SK-N-SH (cell line): ENCODE measurements at regions not wholly inside any gene's neighbourhood (a gene's known extent, or its start where the extent isn't known, plus 50 kb on each side); places are given as distances from the start of the nearest gene placed in this dataset.
"Not testable (repeated sequence)": the region's sequence is repeated elsewhere in the genome, so short reads cannot be mapped to it uniquely, and the experiment has no call there.

Experiments
- MAX ChIP-seq: IDR thresholded peaks from 2 replicates; pipeline ENCODE4 v1.4.0; 2012; ENCODE audit warnings: low read depth
- NFIC ChIP-seq: IDR thresholded peaks from 2 replicates; pipeline ENCODE4 v1.4.0; 2012; ENCODE audit warnings: borderline replicate concordance
- SMC3 ChIP-seq: IDR thresholded peaks from 2 replicates; pipeline ENCODE4 v1.6.1; 2012; ENCODE audit warnings: low read depth, low read length, improper control_type of control experiment
- TF ChIP-seq, protein P1 (sequence below): IDR thresholded peaks from 2 replicates; pipeline ENCODE4; 2012
- TF ChIP-seq, protein P2 (sequence below): fragments of 200-600 bp; sonication (generic); IDR thresholded peaks from 2 replicates; pipeline ENCODE4 v1.6.1; 2017; ENCODE audit warnings: antibody characterized with exemption, mild to moderate bottlenecking, moderate library complexity

- TF ChIP-seq MAX, SMC3, NFIC: not testable (repeated sequence)
- TF ChIP-seq, protein P1, sequence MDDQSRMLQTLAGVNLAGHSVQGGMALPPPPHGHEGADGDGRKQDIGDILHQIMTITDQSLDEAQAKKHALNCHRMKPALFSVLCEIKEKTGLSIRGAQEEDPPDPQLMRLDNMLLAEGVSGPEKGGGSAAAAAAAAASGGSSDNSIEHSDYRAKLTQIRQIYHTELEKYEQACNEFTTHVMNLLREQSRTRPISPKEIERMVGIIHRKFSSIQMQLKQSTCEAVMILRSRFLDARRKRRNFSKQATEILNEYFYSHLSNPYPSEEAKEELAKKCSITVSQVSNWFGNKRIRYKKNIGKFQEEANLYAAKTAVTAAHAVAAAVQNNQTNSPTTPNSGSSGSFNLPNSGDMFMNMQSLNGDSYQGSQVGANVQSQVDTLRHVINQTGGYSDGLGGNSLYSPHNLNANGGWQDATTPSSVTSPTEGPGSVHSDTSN: not testable (repeated sequence)
- TF ChIP-seq, protein P2, sequence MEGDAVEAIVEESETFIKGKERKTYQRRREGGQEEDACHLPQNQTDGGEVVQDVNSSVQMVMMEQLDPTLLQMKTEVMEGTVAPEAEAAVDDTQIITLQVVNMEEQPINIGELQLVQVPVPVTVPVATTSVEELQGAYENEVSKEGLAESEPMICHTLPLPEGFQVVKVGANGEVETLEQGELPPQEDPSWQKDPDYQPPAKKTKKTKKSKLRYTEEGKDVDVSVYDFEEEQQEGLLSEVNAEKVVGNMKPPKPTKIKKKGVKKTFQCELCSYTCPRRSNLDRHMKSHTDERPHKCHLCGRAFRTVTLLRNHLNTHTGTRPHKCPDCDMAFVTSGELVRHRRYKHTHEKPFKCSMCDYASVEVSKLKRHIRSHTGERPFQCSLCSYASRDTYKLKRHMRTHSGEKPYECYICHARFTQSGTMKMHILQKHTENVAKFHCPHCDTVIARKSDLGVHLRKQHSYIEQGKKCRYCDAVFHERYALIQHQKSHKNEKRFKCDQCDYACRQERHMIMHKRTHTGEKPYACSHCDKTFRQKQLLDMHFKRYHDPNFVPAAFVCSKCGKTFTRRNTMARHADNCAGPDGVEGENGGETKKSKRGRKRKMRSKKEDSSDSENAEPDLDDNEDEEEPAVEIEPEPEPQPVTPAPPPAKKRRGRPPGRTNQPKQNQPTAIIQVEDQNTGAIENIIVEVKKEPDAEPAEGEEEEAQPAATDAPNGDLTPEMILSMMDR: not testable (repeated sequence)
Measured at GRCh38 chr22:11043289-11043688, 4484.7 kb upstream of the OR11H1 start.
